ENCODE measurements at regions not wholly inside any gene's neighbourhood (a gene's known extent, or its start where the extent isn't known, plus 50 kb on each side); places are given as distances from the start of the nearest gene placed in this dataset.

- no peak overlapping the region for H3K27ac ChIP-seq
- TF ChIP-seq, protein P1, sequence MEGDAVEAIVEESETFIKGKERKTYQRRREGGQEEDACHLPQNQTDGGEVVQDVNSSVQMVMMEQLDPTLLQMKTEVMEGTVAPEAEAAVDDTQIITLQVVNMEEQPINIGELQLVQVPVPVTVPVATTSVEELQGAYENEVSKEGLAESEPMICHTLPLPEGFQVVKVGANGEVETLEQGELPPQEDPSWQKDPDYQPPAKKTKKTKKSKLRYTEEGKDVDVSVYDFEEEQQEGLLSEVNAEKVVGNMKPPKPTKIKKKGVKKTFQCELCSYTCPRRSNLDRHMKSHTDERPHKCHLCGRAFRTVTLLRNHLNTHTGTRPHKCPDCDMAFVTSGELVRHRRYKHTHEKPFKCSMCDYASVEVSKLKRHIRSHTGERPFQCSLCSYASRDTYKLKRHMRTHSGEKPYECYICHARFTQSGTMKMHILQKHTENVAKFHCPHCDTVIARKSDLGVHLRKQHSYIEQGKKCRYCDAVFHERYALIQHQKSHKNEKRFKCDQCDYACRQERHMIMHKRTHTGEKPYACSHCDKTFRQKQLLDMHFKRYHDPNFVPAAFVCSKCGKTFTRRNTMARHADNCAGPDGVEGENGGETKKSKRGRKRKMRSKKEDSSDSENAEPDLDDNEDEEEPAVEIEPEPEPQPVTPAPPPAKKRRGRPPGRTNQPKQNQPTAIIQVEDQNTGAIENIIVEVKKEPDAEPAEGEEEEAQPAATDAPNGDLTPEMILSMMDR (conservative IDR thresholded peaks at IDR 0.05) = no peak
- no peak for TF ChIP-seq ZFX (IDR thresholded peaks at IDR 0.05)
Observed at GRCh38 chr3:70823622-70824021, 511.2 kb upstream of the MDFIC2 start.

DNA sequence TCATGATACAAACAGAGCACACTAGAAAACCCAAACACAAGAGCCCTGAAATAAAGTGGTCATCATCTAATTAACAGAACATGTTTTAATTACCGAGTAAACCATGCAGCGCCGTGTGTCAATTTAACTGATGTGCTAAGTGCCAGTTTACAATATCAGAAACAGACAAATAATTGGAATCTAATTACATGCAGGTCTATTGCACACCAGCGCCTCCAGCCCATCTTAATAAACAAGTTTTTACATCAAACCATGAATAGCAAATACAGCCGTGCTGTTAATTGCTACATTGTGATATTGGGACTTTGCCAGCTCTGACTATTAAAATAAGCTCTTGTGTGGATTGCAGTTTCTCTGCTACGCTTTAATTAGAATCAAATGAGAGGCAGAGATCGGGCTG is 510.2 kb upstream of the MDFIC2 start:
- TF ChIP-seq ZFX (IDR thresholded peaks at IDR 0.05) = no peak
- TF ChIP-seq, protein P1 (conservative IDR thresholded peaks at IDR 0.05) = no peak
- H3K27ac ChIP-seq = no peak overlapping the region

DNA sequence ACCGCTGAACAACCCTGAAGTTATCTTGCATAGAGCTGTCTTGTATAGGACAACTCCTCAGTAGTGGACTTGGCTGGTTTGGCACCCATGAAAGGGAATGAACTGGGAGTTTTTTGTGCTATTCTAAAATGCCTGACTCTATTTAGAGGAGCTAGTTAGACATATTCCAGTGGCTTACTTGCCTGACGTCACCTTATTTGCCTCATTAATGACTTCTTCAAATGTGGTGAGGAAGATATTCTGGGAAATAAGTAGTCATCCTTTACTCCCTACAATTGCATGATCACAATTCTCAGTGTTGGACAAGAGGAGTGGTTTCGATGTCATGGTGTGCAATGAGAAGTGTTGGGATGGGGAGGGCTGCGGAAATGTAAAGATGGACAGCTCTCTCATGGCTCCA is 509.2 kb upstream of the MDFIC2 start:
- no peak for TF ChIP-seq ZFX (IDR thresholded peaks at IDR 0.05)
- TF ChIP-seq, protein P1 (conservative IDR thresholded peaks at IDR 0.05) = no peak
- no peak overlapping the region for H3K27ac ChIP-seq

GRCh38 chr3:70820397-70820796 is 508.0 kb upstream of the MDFIC2 start:
- TF ChIP-seq ZFX (IDR thresholded peaks at IDR 0.05) = no peak
- TF ChIP-seq, protein P1 (conservative IDR thresholded peaks at IDR 0.05) = no peak
- no peak overlapping the region for H3K27ac ChIP-seq

GRCh38 chr3:70818145-70818544 is 505.7 kb upstream of the MDFIC2 start:
- H3K27ac ChIP-seq = no peak overlapping the region

DNA sequence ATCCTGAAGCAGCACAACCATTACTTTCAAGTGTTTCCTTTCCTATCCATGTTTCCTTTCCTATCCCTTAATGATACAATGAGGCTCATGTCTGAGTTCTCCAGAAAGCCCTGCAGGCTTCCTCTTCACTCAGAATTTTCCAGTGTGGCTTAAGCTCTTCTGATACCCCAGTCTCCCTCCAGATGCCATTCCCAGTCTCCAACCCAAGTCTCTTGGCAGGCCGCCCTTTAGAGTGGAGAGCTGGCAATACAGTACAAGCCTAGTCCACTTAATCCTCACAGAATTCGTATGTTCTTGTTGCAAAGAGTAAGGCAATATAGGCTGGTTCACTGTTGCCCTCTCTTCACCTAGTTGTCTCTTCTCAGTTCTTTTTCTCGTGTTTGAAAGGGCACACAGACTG is 503.9 kb upstream of the MDFIC2 start:
- TF ChIP-seq ZFX (IDR thresholded peaks at IDR 0.05) = no peak
- TF ChIP-seq, protein P1 (conservative IDR thresholded peaks at IDR 0.05) = no peak
- H3K27ac ChIP-seq = no peak overlapping the region

More at GRCh38 chr3:70818145-70818544, 505.7 kb upstream of the MDFIC2 start:
- TF ChIP-seq, protein P1 (conservative IDR thresholded peaks at IDR 0.05) = no peak
- no peak for TF ChIP-seq ZFX (IDR thresholded peaks at IDR 0.05)

GRCh38 chr3:70815817-70816216 is 503.4 kb upstream of the MDFIC2 start:
- TF ChIP-seq ZFX (IDR thresholded peaks at IDR 0.05) = no peak
- TF ChIP-seq, protein P1 (conservative IDR thresholded peaks at IDR 0.05) = no peak
- H3K27ac ChIP-seq = no peak overlapping the region

Data from C4-2B (cell line).